B cell (primary cell): ENCODE measurements at regions not wholly inside any gene's neighbourhood (a gene's known extent, or its start where the extent isn't known, plus 50 kb on each side); places are given as distances from the start of the nearest gene placed in this dataset.

Source experiments
- ATAC-seq: fragments of 200-7000 bp; cut with Tn5 transposase; one replicate; pipeline ENCODE4 v1.10.0; 2021; ENCODE audit warnings: low read depth, mild to moderate bottlenecking, moderate number of reproducible peaks, moderate library complexity
- CTCF ChIA-PET: fragments of 350-600 bp; sonication (Branson Sonifier 250); formaldehyde crosslinking; loops from one replicate; lab custom pipeline; 2021; ENCODE audit warnings: antibody characterized with exemption, inconsistent platforms; lab: Charles Lee
- POLR2A ChIA-PET: fragments of 350-600 bp; sonication (Branson Sonifier 250); formaldehyde crosslinking; loops from one replicate; lab custom pipeline; 2021; ENCODE audit warnings: antibody characterized with exemption; lab: Charles Lee
- DNase-seq: peaks from one replicate; pipeline ENCODE4 v3.0.0; 2013
- H2AFZ ChIP-seq: 2 replicates; pipeline ENCODE4 v1.6.1; 2012; ENCODE audit warnings: mild to moderate bottlenecking, low read depth, low read length; ENCODE audit not compliant: insufficient read depth, poor library complexity, severe bottlenecking
- H3K27ac ChIP-seq, 2 donors: 1 replicate in 1 of 2; 2 replicates in 1 of 2; pipeline ENCODE4 v1.5.1; 2012 to 2013; ENCODE audit warnings: low read length in 2 of 2, mild to moderate bottlenecking in 2 of 2, moderate library complexity in 1 of 2
- H3K27me3 ChIP-seq, 4 experiments: fragments of 200-600 bp in 1 of 4; sonication (generic) in 1 of 4; replicated peaks in 1 of 4; 1 replicate in 2 of 4; 2 replicates in 2 of 4; pipeline versions ENCODE4 v1.6.1 to v1.7.0; 2013 to 2016; ENCODE audit warnings: low read length in 3 of 4, mild to moderate bottlenecking in 2 of 4, mixed read lengths in 1 of 4, moderate library complexity in 1 of 4; ENCODE audit not compliant: insufficient read depth in 4 of 4, control insufficient read depth in 3 of 4; ENCODE audit errors: control extremely low read depth in 1 of 4
- H3K36me3 ChIP-seq, 2 experiments: replicated peaks in 1 of 2; 1 replicate in 1 of 2; 2 replicates in 1 of 2; pipeline versions ENCODE4 v1.6.1 to v1.7.1; 2013; ENCODE audit warnings: low read length in 1 of 2; ENCODE audit not compliant: insufficient read depth in 2 of 2, control insufficient read depth in 1 of 2; ENCODE audit errors: control extremely low read depth in 1 of 2, extremely low read depth in 1 of 2
- H3K4me1 ChIP-seq, 2 donors: fragments of 200-600 bp in 1 of 2; sonication (generic) in 1 of 2; 1 replicate in 1 of 2; 2 replicates in 1 of 2; pipeline versions ENCODE4 v1.5.1 to v1.6.1; 2013 to 2017; ENCODE audit warnings: low read length in 2 of 2; ENCODE audit not compliant: control insufficient read depth in 2 of 2, insufficient read depth in 2 of 2
- H3K4me2 ChIP-seq: replicated peaks from 2 replicates; pipeline ENCODE3; 2012; ENCODE audit warnings: mild to moderate bottlenecking, low read depth, low read length; ENCODE audit not compliant: poor library complexity, severe bottlenecking
- H3K4me3 ChIP-seq, 5 experiments: fragments of 200-600 bp in 1 of 5; sonication (generic) in 1 of 5; 1 replicate in 3 of 5; 2 replicates in 2 of 5; pipeline versions ENCODE4 v1.5.1 to v1.7.0; 2011 to 2016; ENCODE audit warnings: low read length in 4 of 5, mild to moderate bottlenecking in 4 of 5, low read depth in 2 of 5, control low read depth in 1 of 5, moderate library complexity in 1 of 5; ENCODE audit not compliant: insufficient read depth in 1 of 5; ENCODE audit errors: control extremely low read depth in 1 of 5, extremely low read depth in 1 of 5
- H3K79me2 ChIP-seq: fragments of 200-600 bp; sonication (generic); one replicate; pipeline ENCODE4 v1.6.0; 2016; ENCODE audit warnings: low read length; ENCODE audit not compliant: control insufficient read depth, insufficient read depth
- H3K9ac ChIP-seq: fragments of 200-600 bp; sonication (generic); 2 replicates; pipeline ENCODE4 v1.6.1; 2017; ENCODE audit warnings: mild to moderate bottlenecking, low read length, moderate library complexity
- H3K9me3 ChIP-seq, 3 donors: one replicate each; pipeline versions ENCODE4 v1.6.1 to v1.7.1; 2013; ENCODE audit warnings: low read length in 2 of 3; ENCODE audit not compliant: control insufficient read depth in 2 of 3, insufficient read depth in 1 of 3; ENCODE audit errors: control extremely low read depth in 1 of 3
- H4K20me1 ChIP-seq: 2 replicates; pipeline ENCODE4 v1.6.0; 2012; ENCODE audit warnings: mild to moderate bottlenecking, low read length; ENCODE audit not compliant: insufficient read depth, control insufficient read depth, poor library complexity, severe bottlenecking
- H3K27ac Mint-ChIP-seq: one replicate; pipeline ENCODE4 v1.8.0; 2021; ENCODE audit warnings: mixed read lengths
- H3K27me3 Mint-ChIP-seq: one replicate; pipeline ENCODE4 v1.8.0; 2021; ENCODE audit warnings: mixed read lengths
- H3K4me1 Mint-ChIP-seq: one replicate; pipeline ENCODE4 v1.8.0; 2021; ENCODE audit warnings: mixed read lengths
- H3K4me3 Mint-ChIP-seq: one replicate; pipeline ENCODE4 v1.8.0; 2021; ENCODE audit warnings: mixed read lengths
- H3K9me3 Mint-ChIP-seq: one replicate; pipeline ENCODE4 v1.8.0; 2022; ENCODE audit warnings: mixed read lengths; ENCODE audit not compliant: insufficient read depth
- EZH2 ChIP-seq: IDR thresholded peaks from 2 replicates; pipeline ENCODE4 v1.6.1; 2012; ENCODE audit warnings: borderline replicate concordance, low read depth, mild to moderate bottlenecking, moderate library complexity, low read length; ENCODE audit not compliant: insufficient read depth, poor library complexity, severe bottlenecking
- WGBS: methylation state at CpG from one replicate; pipeline ENCODE4 v1.1.5; 2013; ENCODE audit warnings: missing lambda C conversion rate; ENCODE audit not compliant: insufficient coverage; 5-methylcytosine and 5-hydroxymethylcytosine counted together
- intact Hi-C: fragments of 100-400 bp; cut with micrococcal nuclease; formaldehyde crosslinking; loops from one replicate; pipeline ENCODE4 v1.10.0; 2022
- TF ChIP-seq, protein P1 (sequence below): fragments of 200-600 bp; IDR thresholded peaks from one replicate; pipeline ENCODE4 v1.8.0; 2022; ENCODE audit warnings: antibody characterized with exemption, mild to moderate bottlenecking

GRCh38 chr4:60814549-60814948 lies 385.6 kb upstream of the ADGRL3 start:
- H4K20me1 ChIP-seq = no peaks in the 10 kb centered on the region
- no peak overlapping the region for H3K4me3 ChIP-seq
- no peak overlapping the region for H3K27ac ChIP-seq
- H3K79me2 ChIP-seq = no peaks in the 10 kb centered on the region
- ChIA-PET POLR2A (no interaction called here), CTCF (no interaction called here)
- DNase-seq (no peak), ATAC-seq (no peak)
- Mint-ChIP-seq H3K4me1 (no peaks in the 10 kb centered on the region), H3K9me3 (no peaks in the 10 kb centered on the region), H3K27ac (no peak overlapping the region), H3K27me3 (no peaks in the 10 kb centered on the region), H3K4me3 (no peak overlapping the region)
- H2AFZ ChIP-seq = no peak overlapping the region
- H3K27me3 ChIP-seq = no peaks in the 10 kb centered on the region
- 78% methylated on average over 4 of the region's 4 CpGs for WGBS
- intact Hi-C loops = no loop called here
- no peak for TF ChIP-seq EZH2
- TF ChIP-seq, protein P1, sequence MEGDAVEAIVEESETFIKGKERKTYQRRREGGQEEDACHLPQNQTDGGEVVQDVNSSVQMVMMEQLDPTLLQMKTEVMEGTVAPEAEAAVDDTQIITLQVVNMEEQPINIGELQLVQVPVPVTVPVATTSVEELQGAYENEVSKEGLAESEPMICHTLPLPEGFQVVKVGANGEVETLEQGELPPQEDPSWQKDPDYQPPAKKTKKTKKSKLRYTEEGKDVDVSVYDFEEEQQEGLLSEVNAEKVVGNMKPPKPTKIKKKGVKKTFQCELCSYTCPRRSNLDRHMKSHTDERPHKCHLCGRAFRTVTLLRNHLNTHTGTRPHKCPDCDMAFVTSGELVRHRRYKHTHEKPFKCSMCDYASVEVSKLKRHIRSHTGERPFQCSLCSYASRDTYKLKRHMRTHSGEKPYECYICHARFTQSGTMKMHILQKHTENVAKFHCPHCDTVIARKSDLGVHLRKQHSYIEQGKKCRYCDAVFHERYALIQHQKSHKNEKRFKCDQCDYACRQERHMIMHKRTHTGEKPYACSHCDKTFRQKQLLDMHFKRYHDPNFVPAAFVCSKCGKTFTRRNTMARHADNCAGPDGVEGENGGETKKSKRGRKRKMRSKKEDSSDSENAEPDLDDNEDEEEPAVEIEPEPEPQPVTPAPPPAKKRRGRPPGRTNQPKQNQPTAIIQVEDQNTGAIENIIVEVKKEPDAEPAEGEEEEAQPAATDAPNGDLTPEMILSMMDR = no peak
- no peaks in the 10 kb centered on the region for H3K4me1 ChIP-seq
- H3K36me3 ChIP-seq = no peaks in the 10 kb centered on the region
- H3K9ac ChIP-seq = no peak overlapping the region
- no peaks in the 10 kb centered on the region for H3K9me3 ChIP-seq
- no peak overlapping the region for H3K4me2 ChIP-seq

GRCh38 chr4:60817609-60818008 lies 382.5 kb upstream of the ADGRL3 start:
- no peak for DNase-seq
- intact Hi-C loops = no loop called here
- ChIA-PET POLR2A (no interaction called here), CTCF (no interaction called here)
- H3K27ac ChIP-seq = no peak overlapping the region
- no peaks in the 10 kb centered on the region for H3K27me3 ChIP-seq
- no peak overlapping the region for H2AFZ ChIP-seq
- no peak for ATAC-seq
- H3K27ac Mint-ChIP-seq = no peak overlapping the region
- 100% methylated on average over 1 of the region's 1 CpG for WGBS
- TF ChIP-seq, protein P1 = no peak
- no peak for TF ChIP-seq EZH2
- H3K9me3 ChIP-seq = no peaks in the 10 kb centered on the region
- no peaks in the 10 kb centered on the region for H3K9me3 Mint-ChIP-seq
- H3K4me3 Mint-ChIP-seq = no peak overlapping the region
- no peak overlapping the region for H3K9ac ChIP-seq
- no peaks in the 10 kb centered on the region for H3K79me2 ChIP-seq
- H4K20me1 ChIP-seq = no peaks in the 10 kb centered on the region
- no peaks in the 10 kb centered on the region for H3K36me3 ChIP-seq
- H3K4me2 ChIP-seq = no peak overlapping the region
- H3K27me3 Mint-ChIP-seq = no peaks in the 10 kb centered on the region
- no peaks in the 10 kb centered on the region for H3K4me1 Mint-ChIP-seq
- H3K4me3 ChIP-seq = no peak overlapping the region
- H3K4me1 ChIP-seq = no peaks in the 10 kb centered on the region
